ENCODE measurements at regions not wholly inside any gene's neighbourhood (a gene's known extent, or its start where the extent isn't known, plus 50 kb on each side); places are given as distances from the start of the nearest gene placed in this dataset.

- TF ChIP-seq CTCF (IDR thresholded peaks at IDR 0.05) (no peak), POLR2A (IDR thresholded peaks at IDR 0.05) (no peak)
- Histone ChIP-seq H3K4me3 (no peak overlapping the region), H3K36me3 (no peaks in the 10 kb centered on the region), H3K27me3 (no peaks in the 10 kb centered on the region), H3K9me3 (no peaks in the 10 kb centered on the region), H3K27ac (no peak overlapping the region), H3K4me1 (no peaks in the 10 kb centered on the region)
- intact Hi-C loops (cut with DNase I): no loop called here
- no peak for ATAC-seq
- DNase-seq: no peak
- WGBS, 4 donors: 79 to 91% (median 86%) methylated on average over 3 of the region's 3 CpGs
Measured at GRCh38 chr4:152236519-152237056, 299.3 kb downstream of the FBXW7 start.

- Histone ChIP-seq H3K9me3 (no peaks in the 10 kb centered on the region), H3K27ac (no peak overlapping the region), H3K36me3 (no peaks in the 10 kb centered on the region), H3K4me1 (no peaks in the 10 kb centered on the region), H3K4me3 (no peak overlapping the region), H3K27me3 (no peaks in the 10 kb centered on the region)
- ATAC-seq: no peak
- DNase-seq: no peak
- TF ChIP-seq CTCF (IDR thresholded peaks at IDR 0.05) (no peak), POLR2A (IDR thresholded peaks at IDR 0.05) (no peak)
- 92 to 93% (median 93%) methylated on average over 3 of the region's 3 CpGs for WGBS, 4 donors
- intact Hi-C loops (cut with DNase I): no loop called here
Measured at GRCh38 chr4:152235718-152236117, 300.2 kb downstream of the FBXW7 start.

GRCh38 chr4:152234571-152234970 is 301.3 kb downstream of the FBXW7 start:
- H3K27ac ChIP-seq: no peak overlapping the region
- H3K4me3 ChIP-seq: no peak overlapping the region
- intact Hi-C loops (cut with DNase I): no loop called here
- DNase-seq: no peak
- H3K4me1 ChIP-seq: no peaks in the 10 kb centered on the region
- H3K36me3 ChIP-seq: no peaks in the 10 kb centered on the region
- H3K9me3 ChIP-seq: no peaks in the 10 kb centered on the region
- no peak for TF ChIP-seq POLR2A (IDR thresholded peaks at IDR 0.05)
- TF ChIP-seq CTCF (IDR thresholded peaks at IDR 0.05): no peak
- no peak for ATAC-seq
- WGBS, 4 donors: 91 to 97% (median 96%) methylated on average over 3 of the region's 3 CpGs
- H3K27me3 ChIP-seq: no peaks in the 10 kb centered on the region

GRCh38 chr4:152232271-152232670 is 303.6 kb downstream of the FBXW7 start:
- no peaks in the 10 kb centered on the region for H3K27me3 ChIP-seq
- 88 to 95% (median 94%) methylated on average over 2 of the region's 2 CpGs for WGBS, 4 donors
- TF ChIP-seq CTCF (IDR thresholded peaks at IDR 0.05) (no peak), POLR2A (IDR thresholded peaks at IDR 0.05) (no peak)

More at GRCh38 chr4:152232271-152232670, 303.6 kb downstream of the FBXW7 start:
- no peaks in the 10 kb centered on the region for H3K9me3 ChIP-seq
- H3K4me1 ChIP-seq: no peaks in the 10 kb centered on the region
- no peak overlapping the region for H3K4me3 ChIP-seq
- no peak overlapping the region for H3K27ac ChIP-seq
- DNase-seq: no peak
- intact Hi-C loops (cut with DNase I): no loop called here
- H3K36me3 ChIP-seq: no peaks in the 10 kb centered on the region
- ATAC-seq: no peak
